NOMO-1 treated with dmso at 0.1 percent for 144 hours (cell line): ENCODE measurements at regions not wholly inside any gene's neighbourhood (a gene's known extent, or its start where the extent isn't known, plus 50 kb on each side); places are given as distances from the start of the nearest gene placed in this dataset.
A peak's percentile ranks its signal among the peaks of the same experiment; 100 is the strongest.

Experiments used
- DNase-seq: peaks from one replicate; lab custom pipeline; 2025; ENCODE audit not compliant: unreplicated experiment; lab: John Stamatoyannopoulos, UW

DNA sequence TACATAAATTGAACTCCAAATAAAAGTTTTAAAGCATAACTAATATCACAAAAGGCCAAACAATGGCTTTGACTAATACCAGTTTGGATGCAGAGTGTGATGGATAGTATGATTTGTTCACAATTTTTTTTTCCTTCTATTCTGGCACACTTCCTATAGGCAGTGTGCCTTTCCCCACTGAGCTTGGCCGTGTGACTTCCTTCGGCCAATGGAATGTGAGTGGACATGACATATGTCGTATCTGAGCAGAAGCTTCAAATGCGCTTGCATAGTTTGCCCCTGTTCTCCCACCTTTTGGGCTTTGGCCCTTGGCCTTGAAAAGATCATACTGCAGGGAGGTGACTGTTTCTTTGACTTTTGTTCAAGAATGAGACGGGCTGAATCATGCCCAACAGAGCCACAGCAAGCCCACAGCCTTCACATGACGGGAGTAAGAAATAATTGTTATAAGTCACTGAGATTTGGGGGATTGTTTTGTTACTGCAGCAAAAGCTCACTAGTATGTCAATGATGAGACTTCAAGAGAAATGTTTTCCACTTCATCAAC, 279.9 kb upstream of the NEBL start:
- no peak for DNase-seq

GRCh38 chr10:21175797-21176196, 278.7 kb upstream of the NEBL start:
- DNase-seq: no peak

- no peak for DNase-seq
Measured at GRCh38 chr10:21174715-21175495, 277.8 kb upstream of the NEBL start.

DNA sequence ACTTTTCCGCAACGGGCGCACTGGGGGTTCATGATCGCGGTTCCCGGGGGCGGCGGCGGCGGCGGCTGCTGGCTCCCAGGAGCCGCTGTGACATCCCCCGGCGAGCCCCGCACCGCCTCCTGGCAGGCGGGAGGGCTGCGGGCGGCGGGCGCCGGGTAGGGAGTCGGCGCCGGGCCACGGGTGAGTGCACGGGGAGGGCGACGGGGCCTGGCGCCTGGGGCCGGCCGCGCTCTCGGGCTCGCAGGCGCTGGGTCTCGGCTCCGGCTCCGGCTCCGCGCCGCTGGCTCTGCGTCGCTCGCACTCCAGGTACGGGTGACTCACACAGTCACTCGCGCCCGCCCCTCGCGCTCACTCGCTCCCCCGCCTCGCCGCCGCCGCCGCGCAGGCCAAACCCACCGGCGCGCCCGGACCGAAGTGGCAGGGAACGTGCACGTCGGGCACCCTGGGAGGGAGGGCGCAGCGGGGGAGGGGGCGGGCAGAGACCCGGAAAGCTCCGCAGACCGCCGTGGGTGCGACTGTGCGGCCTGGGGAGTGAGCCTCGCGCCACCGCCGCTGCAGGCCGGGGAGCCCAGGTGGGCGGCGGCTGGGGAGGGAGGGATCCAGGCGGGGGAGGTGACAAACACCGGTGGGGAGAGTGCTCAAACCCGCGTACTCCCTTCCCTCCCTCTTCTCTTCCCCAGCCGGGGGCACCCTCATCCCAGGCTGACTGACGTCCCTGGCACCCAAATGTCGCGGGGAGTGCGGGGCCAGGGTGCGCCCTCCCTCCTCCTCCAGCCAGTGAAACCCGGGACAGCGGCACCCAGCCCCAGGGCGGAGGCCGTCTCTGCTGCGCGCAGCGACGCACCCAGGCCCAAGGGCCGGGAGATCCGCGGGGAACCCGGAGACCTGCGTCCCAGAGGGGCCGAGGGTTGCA, 276.9 kb upstream of the NEBL start:
- DNase-seq: peak; percentile 47

- no peak for DNase-seq
Measured at GRCh38 chr10:21172930-21173801, 276.1 kb upstream of the NEBL start.

DNA sequence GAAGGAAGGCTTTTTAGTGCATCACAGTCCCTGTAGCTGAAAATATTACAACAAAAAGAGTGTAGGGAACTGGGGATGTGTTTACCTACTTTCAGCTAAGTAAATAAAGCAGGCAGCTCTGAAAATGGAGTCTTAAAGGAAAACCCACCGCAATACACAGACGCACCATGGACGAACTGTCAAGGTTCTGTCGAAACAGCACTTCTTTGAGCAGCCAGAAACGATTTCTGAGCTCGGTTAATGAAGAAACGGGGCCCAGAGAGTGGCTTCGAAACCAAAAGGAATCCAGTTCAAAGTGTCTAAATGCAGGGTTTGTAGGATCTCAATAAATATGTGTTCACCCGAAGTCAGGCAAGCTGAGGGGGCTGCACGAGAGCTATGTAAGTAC, 275.4 kb upstream of the NEBL start:
- DNase-seq: no peak

DNA sequence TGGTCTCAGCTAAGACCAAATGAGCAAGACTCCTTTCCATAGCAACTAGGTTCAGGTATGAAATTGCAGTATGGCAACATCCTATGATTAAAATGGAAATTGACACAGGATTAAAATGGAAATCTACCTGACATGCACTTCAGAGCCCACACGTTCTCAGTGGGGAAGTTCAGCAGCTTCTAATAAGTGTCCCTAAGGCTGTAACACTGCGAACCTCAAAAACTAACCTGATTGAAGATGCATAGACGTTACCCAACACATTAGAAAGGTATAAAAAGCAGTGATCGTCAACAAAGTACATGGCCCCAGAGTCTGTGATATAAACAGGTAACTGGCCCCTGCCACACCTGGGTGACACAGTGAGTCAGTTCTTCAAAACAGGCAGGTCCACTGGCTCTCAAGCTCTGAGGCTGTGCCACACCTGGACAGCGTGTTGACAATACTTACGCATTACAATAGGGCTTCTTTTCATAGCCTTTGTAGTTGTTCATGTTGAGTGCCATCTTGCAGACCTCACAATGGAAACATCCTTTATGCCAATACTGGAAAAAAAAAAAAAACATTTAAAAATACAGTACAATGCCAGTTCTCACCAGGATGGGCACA, 274.9 kb upstream of the NEBL start:
- DNase-seq: no peak

- DNase-seq: no peak
Measured at GRCh38 chr10:21171197-21171935, 274.3 kb upstream of the NEBL start.

- no peak for DNase-seq
Measured at GRCh38 chr10:21170216-21170615, 273.1 kb upstream of the NEBL start.

DNA sequence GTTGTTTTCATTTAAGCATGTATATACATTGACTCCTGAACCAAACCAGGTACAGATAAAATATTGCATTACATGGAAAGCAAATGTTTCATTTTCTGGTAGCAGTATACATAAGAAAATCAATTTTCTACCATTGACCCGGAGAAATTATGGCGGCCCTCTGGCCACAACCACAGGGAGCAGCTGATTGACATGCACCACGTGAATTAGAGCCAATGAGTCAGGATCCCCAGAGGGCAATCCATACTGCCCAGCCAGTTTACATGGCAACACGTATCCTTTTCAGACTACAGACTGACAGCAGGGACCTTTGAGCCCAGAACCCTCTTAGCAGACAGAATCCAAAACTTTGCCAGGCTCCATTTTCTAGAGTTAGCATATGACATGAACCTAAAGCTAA, 272.2 kb upstream of the NEBL start:
- DNase-seq: no peak

- no peak for DNase-seq
Measured at GRCh38 chr10:21167288-21168010, 270.3 kb upstream of the NEBL start.

DNA sequence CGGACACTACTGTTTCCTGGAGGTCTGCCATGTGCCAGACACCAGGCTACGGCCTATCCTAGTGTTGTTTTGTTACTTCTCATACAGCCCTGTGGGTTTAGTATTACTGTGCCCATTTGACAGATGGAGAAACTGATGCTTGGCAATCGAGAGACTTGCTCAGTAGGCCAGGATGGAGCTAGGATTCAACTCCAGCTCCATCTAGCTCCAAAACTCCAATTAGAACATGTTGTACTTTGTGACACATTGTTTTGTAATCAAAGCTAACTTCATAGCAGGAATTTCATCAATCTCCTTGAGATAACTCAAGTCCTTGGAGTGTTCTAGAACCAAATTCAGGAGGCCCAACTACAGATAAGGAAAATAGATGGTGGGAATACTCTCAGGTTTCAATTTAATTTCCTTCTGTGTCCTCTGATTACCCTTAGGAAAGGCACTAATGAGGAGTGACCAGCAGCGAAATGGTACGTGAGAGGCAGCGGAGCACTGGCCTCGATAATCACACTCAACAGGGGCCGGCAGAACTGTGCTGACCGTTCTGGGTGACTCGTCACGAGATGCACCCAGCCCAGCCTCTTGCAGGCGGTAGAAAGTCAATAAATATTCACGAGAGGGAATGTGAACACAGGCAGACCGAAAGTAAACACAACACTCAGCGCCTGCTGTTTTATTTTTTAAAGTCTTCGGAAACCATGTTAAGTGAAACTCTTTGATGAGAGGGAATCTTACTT, 269.6 kb upstream of the NEBL start:
- no peak for DNase-seq

GRCh38 chr10:21165489-21165888, 268.4 kb upstream of the NEBL start:
- no peak for DNase-seq

- no peak for DNase-seq
Measured at GRCh38 chr10:21164687-21165086, 267.6 kb upstream of the NEBL start.

GRCh38 chr10:21162948-21163347, 265.8 kb upstream of the NEBL start:
- DNase-seq: no peak

GRCh38 chr10:21161647-21162046, 264.5 kb upstream of the NEBL start:
- no peak for DNase-seq

GRCh38 chr10:21161090-21161625, 264.0 kb upstream of the NEBL start:
- no peak for DNase-seq

DNA sequence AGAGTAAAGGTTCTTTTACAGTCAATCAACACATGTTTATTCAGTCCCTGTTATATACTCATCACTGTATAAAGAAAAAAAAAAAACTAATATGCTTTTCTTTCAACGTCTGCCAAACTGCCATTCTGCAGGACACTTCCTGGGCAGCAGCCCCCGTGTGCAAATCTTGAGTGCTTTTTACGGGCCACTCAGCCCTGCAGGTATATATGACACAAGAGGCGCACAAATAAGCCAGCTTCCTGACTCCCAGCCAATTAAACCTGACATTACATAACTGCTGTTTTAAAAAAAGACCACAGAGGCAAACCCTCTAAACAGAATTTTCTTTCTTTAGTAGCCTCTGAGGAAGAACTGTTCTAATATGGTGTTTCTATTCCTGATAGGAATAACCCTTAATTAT, 263.0 kb upstream of the NEBL start:
- peak; percentile 35 for DNase-seq
